ENCODE measurements at regions not wholly inside any gene's neighbourhood (a gene's known extent, or its start where the extent isn't known, plus 50 kb on each side); places are given as distances from the start of the nearest gene placed in this dataset.

DNA sequence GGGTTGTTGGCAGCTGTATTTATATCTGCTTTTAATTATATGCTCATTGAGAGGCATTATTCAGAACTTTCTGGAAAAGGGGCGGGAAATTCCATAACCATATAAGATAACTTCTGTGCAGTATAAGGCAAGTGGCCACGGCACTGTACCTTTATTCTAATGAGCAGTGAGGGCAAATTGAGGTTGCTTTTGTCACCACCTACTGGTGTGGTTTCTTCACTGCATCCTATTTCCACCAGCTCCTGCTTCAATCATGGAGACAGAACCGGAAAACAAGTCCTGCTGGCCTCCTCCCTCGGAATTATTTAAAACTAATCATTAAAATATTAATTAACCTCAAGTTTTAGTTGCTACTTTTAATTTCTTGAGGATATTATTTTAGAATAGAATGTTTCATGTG, 759.4 kb downstream of the CBLN2 start:
- intact Hi-C loops (cut with micrococcal nuclease) = no loop called here

DNA sequence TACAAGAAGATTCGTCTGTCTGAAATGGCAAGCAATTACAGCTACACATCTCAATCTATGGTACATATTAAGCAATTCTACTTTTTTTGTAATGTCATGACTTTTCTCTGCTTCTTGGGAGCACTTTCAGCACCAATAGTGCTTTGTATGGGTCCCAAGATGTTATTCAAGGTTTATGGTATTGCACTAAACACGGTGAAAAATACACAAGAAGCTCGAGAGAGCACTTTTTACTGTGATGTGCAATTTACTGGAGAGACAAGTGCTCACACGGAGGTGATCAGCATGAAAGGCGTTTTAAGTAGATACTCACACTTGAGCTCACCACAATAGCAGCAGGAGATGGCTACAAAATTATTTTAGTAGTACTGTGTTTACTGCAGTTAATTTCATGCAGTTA, 783.6 kb downstream of the CBLN2 start:
- intact Hi-C loops (cut with micrococcal nuclease) = no loop called here

DNA sequence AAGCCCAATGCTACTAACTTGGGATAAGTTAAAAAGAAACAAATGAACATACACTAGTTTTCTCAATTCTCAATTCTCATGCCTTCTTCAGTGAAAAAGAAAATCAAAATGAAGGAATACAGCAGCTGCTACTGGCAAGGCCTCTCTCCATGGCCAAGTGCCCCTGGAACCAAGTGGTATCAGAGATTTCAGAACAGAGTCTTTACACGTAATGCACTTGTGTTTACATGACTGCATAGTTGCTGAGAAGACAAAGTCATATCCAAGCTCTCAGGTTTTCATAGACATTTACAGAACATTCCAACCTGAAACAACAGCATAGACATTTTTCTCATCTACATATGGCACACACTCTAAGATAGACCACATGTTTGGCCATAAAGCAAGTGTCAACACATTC, 789.9 kb downstream of the CBLN2 start:
- intact Hi-C loops (cut with micrococcal nuclease) = no loop called here

DNA sequence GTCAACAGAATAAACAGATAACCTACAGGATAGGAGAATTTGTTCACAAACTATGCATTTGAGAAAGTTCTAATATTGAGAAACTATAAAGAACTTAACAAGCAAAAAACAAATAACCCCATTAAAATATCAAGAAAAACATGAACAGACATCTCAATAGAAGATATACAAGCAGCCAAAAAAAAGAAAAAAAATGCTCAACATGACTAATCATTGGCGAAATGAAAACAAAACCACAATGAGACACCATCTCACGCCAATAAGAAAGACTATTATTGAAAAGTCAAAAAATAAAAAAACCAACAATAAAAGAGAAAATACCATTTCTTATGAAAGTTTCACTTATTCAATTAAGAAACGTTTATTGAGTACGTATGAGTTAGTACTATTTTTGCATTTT, 800.5 kb downstream of the CBLN2 start:
- intact Hi-C loops (cut with micrococcal nuclease) = no loop called here

DNA sequence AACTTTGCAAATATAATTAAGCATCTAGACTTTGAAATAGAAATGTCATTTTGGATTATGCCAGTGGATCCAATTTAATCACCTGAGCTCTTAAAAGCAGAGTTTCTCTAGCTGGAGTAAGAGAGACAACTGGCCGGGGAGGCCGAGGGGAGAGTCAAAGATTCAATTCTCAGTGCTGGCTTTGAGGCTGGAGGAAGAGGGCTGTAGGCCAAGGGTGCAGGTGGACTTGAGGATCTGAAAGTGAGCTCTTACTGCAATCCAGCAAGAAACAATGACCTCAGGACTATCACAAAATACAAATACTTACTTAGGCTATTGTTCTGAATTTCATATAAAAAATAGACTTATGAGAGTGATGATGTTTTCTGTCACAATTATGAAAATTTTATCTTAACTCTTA, 814.5 kb downstream of the CBLN2 start:
- intact Hi-C loops (cut with micrococcal nuclease) = no loop called here

DNA sequence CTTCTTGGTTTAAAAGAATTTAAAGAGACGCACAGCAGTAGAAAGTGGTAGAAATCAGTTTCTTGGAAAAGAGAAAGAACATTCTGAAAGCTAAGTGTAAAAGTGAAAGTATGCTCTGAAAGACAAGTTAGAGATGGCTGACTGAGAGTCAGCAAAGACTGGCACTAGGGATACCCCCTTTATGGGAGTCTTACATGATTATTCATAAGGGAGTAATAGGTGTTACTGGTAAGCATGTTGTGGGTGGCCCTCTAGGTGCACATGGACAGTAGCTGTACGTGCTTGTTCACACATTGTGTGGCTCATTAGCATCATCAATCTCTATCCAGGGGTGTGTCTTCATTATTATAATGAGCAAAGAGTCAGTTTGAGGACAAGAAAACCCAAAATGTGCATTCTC, 816.2 kb downstream of the CBLN2 start:
- intact Hi-C loops (cut with micrococcal nuclease) = no loop called here

DNA sequence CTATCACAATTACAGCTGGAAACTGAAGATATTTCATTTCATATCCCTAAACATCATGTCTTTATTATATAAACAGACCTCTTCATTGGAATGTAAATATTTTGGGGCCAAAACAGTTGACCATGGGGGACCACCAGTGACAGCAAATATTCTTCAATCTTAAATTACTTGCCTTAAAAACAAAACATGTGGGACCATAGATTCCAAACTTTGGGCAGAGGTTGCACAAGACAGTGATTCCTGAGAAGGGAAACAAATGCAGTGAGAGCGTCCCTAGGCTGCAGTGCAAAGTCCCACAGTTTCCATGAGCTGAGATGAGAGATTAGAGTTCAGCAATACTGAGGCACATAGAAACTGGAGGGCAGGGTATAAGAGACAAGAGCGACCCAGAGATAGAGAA, 818.9 kb downstream of the CBLN2 start:
- intact Hi-C loops (cut with micrococcal nuclease) = no loop called here

DNA sequence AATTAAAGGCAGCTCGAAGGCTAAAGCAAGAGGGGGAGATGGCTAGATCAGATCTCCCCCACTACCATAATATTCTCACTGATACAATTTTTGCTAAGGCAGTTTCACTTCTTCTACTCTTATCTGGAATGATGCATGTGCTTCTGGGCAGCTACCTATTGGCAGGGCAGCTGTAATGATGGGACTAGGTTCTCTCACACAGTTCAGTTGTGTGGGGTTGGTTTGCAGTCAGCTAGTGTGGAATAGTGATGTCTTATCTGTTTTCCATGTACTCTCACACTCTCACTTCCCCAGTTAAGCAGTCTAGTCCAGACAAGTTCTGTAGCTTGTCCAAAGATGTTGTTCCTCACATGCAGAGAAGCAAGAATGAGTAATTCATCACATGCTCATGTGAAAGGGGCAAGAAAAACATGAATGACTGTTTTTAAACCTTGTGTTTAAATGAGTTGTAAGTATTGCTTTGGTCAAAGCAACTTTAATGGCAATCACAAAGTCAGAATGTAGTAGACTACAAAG, 836.1 kb downstream of the CBLN2 start:
- intact Hi-C loops (cut with micrococcal nuclease) = no loop called here

DNA sequence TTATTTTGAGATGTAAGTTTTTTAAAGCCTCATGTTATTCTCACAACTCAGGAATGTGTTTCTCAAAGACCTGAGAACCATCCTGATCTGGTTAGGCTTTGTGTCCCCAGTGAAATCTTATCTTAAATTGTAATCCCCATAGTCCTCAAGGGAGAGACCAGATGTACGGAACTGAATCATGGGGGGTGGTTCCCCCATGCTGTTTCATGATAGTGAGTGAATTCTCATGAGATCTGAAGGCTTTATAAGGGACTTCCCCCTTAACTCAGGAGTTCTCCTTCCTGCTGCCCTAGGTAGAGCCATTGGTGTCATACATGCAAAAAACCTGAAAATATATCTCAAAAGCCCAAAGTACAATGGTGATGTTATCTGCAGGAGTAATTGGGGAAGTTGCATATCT, 836.7 kb downstream of the CBLN2 start:
- intact Hi-C loops (cut with micrococcal nuclease) = no loop called here

DNA sequence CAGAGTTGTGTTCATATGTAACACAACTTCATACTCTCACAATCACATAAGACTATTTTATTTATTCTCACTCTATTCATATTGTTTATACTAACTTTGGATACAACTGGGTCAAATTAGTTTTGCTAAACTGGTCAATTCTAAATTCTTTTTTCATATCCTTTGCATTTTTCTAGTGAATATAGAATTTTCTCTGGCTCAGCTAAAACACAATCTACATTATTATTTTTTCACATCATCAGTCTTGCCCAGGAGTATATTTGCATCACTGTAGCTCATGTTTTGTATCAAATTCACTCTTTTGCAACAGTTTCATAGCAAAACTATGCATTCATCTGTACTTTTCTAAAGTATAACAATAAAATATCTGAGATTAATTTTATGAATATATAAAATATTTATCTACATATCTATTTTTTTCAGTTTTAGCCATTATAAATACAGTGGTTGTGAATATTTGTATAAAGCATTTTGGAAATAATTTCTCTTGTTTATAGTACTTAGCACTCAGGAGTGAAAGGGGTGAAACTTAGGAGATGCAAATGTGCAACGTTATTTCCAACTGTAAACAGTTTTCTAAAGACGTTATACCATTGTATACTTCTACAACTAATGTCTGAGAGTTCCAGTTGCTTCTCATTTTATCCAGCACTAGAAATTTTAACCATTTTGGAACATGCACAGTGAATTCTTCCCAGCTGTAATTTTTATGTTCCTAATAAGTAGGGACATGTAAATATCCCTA, 854.6 kb downstream of the CBLN2 start:
- intact Hi-C loops (cut with micrococcal nuclease) = no loop called here

DNA sequence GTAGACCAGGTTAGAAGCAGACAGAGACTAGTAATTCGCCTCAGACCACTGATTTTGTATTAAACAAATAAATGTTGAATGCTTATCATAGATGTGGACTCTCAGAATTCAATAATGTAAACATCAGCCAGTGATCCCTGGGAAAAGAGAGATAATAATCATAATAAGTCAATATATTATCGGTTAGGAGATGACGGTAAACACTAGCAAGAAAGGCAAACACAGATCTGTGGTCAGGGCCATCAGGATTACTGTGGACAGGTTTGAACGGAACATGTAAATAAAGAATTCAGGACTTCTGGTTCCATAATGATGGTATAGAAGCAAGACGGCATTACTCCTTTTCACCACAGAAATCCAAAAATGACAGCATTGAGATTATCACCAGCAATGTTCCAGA, 861.6 kb downstream of the CBLN2 start:
- intact Hi-C loops (cut with micrococcal nuclease) = no loop called here

DNA sequence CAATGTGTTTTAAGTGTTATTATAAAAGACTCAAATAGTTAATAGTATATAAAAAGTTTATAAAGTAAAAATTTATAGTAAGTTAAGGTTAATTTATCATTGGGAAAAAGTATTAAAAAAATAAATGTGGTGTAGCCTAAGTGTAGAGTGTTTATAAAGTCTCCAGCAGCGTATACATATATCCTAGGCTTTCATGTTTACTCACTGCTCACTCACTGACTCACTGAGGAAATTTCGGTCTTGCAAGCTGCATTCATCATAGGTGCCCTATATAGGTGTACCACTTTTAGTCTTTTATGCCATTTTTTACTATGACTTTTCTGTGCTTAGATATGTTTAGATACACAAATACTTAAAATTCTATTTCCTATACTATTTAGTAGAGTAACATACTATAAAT, 866.0 kb downstream of the CBLN2 start:
- intact Hi-C loops (cut with micrococcal nuclease) = no loop called here

DNA sequence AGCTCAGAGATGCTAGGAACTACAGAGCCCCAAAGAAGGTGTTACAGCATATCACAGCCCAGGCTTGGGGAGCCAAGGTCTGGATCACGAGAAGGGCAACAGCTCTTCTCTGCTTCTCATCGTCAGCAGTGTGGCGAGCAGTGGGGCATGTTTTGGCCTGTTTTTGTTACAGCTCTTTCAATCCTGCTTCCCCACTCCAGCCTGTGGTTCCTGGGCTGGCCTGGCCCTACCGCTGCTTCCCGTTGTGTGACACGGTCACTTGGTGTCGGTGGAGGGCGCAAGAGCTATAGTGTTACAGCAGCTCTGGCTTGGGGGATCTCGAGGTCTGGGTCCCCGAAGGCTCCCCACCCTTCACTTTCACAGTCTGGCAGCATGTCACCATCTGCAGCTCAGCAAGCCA, 870.2 kb downstream of the CBLN2 start:
- intact Hi-C loops (cut with micrococcal nuclease) = no loop called here

DNA sequence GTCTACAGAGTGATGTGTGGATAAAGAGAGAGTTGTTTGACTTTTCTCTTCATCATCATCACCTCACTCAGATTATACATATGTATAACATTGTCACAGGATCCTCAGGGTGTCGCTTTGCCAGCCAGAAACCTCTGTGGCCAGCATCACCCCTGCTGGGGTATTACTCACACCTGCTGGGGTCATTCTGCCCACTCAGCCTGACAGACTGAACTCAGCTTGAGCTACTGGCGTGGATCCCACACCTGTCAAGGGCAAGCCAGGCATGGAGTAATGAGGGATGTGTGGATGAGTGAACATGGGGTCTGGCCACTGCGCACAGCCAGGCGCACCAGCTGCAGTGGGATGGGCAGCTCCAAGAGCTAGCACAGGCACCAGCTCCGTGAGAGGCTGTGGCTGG, 870.6 kb downstream of the CBLN2 start:
- intact Hi-C loops (cut with micrococcal nuclease) = no loop called here

DNA sequence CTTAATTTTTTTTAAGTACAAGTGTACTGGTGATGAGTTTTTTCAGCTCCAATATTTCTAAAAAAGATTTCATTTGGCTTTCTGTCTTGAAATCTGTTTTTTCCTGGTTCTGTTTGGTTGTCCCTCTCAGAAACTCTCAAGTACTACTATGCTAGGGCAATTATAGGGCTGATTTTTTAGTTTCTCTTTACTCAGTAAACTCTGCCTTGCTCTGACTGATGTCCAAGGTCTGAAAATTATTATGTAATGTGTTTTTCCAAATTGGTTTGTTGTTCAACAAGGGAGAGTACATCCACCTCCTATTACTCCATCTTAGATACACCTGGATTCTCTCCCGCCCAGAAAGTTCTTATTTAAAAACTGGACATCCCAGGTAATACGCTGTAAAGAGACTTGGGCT, 877.7 kb downstream of the CBLN2 start:
- intact Hi-C loops (cut with micrococcal nuclease) = no loop called here

DNA sequence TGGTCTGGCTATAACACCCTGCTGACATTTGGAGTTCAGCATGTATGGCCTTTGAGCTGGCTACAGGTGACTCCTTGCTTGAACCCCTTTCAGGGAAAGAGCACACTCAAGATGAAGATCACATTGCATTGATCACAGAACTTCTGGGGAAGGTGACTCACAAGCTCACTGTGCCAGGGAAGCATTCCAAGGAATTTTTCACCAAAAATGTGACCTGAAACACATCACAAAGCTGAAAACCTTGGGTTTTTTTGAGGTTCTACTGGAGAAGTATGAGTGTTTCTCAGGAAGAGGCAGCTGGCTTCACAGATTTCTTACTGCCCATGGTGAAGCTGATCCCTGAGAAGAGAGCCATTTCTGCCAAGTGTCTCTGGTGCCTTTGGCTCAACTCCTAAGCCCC, 879.0 kb downstream of the CBLN2 start:
- intact Hi-C loops (cut with micrococcal nuclease) = no loop called here

DNA sequence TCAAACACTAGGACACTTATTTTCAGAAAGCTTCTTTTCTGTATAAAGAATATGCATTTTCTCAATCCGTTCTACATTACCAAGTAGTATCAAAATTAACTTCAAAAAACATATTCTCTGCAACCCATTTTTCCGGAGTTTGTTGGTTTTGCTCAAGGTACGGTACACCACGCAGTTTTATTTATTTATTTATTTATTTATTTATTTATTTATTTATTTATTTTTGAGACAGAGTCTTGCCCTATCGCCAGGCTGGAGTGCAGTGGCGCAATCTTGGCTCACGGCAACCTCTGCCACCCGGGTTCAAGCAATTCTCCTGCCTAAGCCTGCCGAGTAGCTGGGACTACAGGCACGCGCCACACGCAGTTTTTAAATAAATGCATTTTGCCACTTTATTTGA, 900.3 kb downstream of the CBLN2 start:
- intact Hi-C loops (cut with micrococcal nuclease) = no loop called here

DNA sequence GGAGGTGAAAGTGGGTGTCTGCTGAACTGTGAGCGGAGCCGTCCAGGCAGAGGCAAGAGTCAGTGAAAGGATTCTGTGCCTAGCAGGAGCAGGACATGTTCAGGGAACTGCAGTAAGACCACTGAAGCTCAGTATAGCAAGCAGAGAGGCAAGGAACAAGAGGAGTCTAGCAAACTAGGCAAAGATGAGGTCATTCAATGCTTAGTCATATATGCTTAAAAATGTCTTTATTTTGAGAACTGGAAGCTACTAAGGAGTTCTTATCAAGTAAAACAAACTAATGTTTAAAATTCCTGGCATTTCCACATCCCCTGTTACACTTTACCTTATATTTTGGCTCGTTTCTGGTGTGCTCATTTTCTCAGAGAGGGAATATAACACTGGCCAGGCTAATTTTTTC, 913.4 kb downstream of the CBLN2 start:
- intact Hi-C loops (cut with micrococcal nuclease) = no loop called here

DNA sequence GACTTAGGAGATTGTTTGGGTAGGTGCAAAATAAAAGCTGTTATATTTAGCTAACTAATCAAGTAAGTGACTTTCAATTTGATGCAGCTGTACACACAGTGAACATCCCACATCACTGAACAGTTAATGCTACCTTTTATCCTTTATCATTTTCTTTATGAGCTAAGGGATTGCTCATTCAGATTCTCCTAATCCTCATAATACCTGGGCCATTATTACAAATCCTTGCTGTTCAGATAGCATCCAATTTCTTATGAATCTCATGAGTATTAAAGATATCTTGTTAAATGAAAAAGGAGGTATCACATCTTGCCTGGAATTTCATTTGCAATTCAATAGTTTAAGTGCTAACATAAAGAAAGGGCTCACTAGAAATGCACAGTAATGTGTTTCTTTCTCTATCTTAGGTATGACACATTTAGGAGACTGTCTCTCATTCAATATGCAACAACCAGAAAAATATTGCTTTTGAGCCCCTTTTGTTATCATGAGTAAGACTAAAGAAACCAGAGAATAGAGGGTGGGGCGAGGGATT, 918.5 kb downstream of the CBLN2 start:
- intact Hi-C loops (cut with micrococcal nuclease) = no loop called here

DNA sequence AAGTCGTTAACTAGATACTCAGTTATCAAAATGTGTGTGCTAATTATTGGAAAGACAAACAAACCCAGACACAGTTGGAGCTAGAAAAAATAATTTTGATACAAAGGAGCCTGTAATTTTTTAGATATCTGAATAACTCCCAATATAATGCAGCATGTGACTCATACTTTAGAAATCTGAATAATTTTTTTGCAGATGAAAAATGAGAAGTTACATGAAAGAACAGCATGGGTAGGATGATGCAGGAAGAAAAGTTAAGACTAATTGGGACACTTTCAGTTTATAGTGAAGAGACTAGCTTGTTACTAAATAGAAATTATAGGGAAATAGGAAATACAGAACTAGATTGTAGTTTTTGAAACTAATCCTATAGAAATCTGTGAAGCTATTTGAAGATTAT, 945.8 kb downstream of the CBLN2 start:
- intact Hi-C loops (cut with micrococcal nuclease) = no loop called here

DNA sequence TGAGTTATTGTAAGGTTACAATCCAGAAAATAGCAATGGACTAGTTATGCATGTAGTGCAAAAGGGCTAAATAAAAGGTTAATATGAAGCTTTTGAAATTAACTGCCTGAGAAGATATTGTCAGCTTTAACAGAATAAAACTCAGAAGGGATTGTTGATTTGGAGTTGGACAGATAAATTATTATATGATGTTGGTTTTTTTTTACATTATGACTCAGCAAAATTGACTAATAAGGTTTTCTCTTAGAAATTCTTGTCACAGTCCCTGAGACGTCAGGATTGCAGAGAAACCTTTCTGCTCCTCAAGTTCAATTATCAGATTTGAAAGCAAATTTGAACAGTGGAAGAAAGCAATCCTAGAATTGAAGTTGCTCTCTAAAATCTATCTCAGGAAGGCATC, 946.9 kb downstream of the CBLN2 start:
- intact Hi-C loops (cut with micrococcal nuclease) = no loop called here

DNA sequence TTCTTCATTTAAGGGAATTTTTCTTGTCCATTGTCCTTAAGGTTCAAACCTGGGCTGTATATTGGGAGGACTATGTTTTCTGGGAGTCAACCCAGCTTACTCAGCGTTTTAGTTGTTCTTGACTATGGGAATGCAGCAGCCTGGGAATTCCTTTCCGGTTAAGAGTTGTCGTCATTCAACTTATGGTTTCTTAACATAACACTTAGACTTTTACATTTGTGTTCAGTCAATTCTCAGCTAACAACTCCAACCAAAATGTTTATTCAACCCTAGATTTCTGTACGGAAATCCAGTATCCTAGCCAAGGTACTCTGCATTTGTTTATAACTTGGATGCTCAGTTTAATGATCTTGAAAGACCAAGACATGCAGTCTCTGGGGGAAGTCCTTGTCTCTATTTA, 960.9 kb downstream of the CBLN2 start:
- intact Hi-C loops (cut with micrococcal nuclease) = no loop called here

DNA sequence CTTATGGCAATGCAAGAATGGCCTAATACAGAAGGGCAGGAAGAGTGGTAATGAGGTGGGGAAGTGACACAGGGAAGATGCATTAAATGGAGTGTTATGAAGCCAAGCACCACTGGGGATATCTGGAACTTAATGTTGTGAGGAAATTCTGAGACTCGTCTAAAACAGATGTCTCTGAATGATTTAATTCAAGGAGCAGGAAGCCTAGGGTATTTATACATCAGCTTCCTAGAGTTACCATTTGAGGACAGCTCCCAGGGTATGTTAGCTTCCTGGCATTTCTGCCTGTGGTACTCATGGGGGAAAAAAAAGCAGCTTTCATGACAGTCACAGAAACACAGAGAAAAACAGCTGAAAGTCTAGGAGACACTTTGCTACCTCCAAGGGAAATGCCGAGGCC, 989.5 kb downstream of the CBLN2 start:
- intact Hi-C loops (cut with micrococcal nuclease) = no loop called here

DNA sequence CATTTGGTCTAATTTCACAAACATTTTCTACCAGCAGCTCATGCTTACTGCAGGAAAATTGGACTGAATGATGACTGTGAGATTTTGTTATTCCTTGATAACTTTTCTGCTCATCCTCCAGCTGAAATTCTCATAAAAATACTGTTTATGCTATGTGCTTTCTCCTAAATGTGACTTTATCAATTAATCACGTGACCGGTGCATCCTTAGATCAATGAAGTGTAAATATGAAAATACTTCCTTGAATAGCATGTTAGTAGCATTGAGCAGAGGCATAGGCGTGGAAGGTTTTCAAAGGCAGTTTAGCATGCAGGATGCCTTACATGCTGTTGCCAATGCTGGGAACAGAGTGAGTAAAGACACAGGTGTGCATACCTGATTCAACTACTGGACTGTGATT, 1002.5 kb downstream of the CBLN2 start:
- intact Hi-C loops (cut with micrococcal nuclease) = no loop called here
